GM21576 (cell line): ENCODE measurements at regions not wholly inside any gene's neighbourhood (a gene's known extent, or its start where the extent isn't known, plus 50 kb on each side); places are given as distances from the start of the nearest gene placed in this dataset.
"Not testable (repeated sequence)": the region's sequence is repeated elsewhere in the genome, so short reads cannot be mapped to it uniquely, and the experiment has no call there.

ENCODE experiments used
- ATAC-seq: cut with Tn5 transposase; IDR thresholded peaks from one replicate; pipeline ENCODE4 v1.9.1; 2021; ENCODE audit warnings: mild to moderate bottlenecking, moderate library complexity; ENCODE audit not compliant: unreplicated experiment

GRCh38 chr12:90619943-90620342, 335.0 kb downstream of the CCER1 start:
- ATAC-seq, result no peak

- ATAC-seq, result no peak
Observed at GRCh38 chr12:90618586-90618985, 336.4 kb downstream of the CCER1 start.

- ATAC-seq, result no peak
Observed at GRCh38 chr12:90611891-90612290, 343.1 kb downstream of the CCER1 start.

GRCh38 chr12:90611048-90611447, 343.9 kb downstream of the CCER1 start:
- no peak for ATAC-seq

GRCh38 chr12:90593596-90594295, 361.2 kb downstream of the CCER1 start:
- no peak for ATAC-seq

- no peak for ATAC-seq
Observed at GRCh38 chr12:90589956-90590355, 365.0 kb downstream of the CCER1 start.

GRCh38 chr12:90585640-90586304, 369.2 kb downstream of the CCER1 start:
- no peak for ATAC-seq

GRCh38 chr12:90576707-90577106, 378.3 kb downstream of the CCER1 start:
- no peak for ATAC-seq

GRCh38 chr12:90575995-90576394, 379.0 kb downstream of the CCER1 start:
- ATAC-seq, result no peak

GRCh38 chr12:90574676-90575075, 380.3 kb downstream of the CCER1 start:
- no peak for ATAC-seq

- ATAC-seq, result no peak
Observed at GRCh38 chr12:90572778-90573177, 382.2 kb downstream of the CCER1 start.

GRCh38 chr12:90569685-90570084, 385.3 kb downstream of the CCER1 start:
- ATAC-seq, result no peak

GRCh38 chr12:90562671-90563070, 392.3 kb downstream of the CCER1 start:
- no peak for ATAC-seq

GRCh38 chr12:90548595-90548994, 406.4 kb downstream of the CCER1 start:
- no peak for ATAC-seq

- ATAC-seq, result no peak
Observed at GRCh38 chr12:90546511-90546910, 408.5 kb downstream of the CCER1 start.

- ATAC-seq, result no peak
Observed at GRCh38 chr12:90543841-90544240, 411.1 kb downstream of the CCER1 start.

- no peak for ATAC-seq
Observed at GRCh38 chr12:90543374-90543773, 411.6 kb downstream of the CCER1 start.

- not testable (repeated sequence) for ATAC-seq
Observed at GRCh38 chr12:90542852-90543251, 412.1 kb downstream of the CCER1 start.

GRCh38 chr12:90533828-90534227, 421.1 kb downstream of the CCER1 start:
- ATAC-seq, result not testable (repeated sequence)

GRCh38 chr12:90520002-90520734, 434.8 kb downstream of the CCER1 start:
- no peak for ATAC-seq

GRCh38 chr12:90519285-90519684, 435.7 kb downstream of the CCER1 start:
- ATAC-seq, result no peak
